ENCODE measurements at regions not wholly inside any gene's neighbourhood (a gene's known extent, or its start where the extent isn't known, plus 50 kb on each side); places are given as distances from the start of the nearest gene placed in this dataset.
"Not testable (repeated sequence)": the region's sequence is repeated elsewhere in the genome, so short reads cannot be mapped to it uniquely, and the experiment has no call there.

GRCh38 chr3:15983232-15983631 lies 185.5 kb upstream of the ANKRD28 start:
- no peak for DNase-seq (ENCODE audit: low read depth in 2 of 2, low spot score in 1 of 2)

DNA sequence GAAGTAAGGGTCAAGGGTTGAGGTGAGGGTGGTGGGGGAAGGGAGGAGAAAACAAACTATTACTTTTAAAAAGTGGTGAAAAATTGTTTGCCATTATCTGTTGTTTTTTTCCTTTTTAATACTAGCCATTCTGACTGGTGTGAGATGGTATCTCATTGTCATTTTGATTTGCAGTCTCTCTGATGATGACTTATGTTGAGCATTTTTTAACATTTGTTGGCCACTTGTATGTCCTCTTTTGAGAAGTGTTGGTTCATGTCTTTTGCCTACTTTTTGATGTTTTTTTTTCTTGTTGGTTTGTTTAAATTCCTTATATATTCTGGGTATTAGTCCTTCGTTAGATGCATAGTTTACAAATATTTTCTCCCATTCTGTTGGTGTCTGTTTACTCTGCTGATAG lies 185.9 kb upstream of the ANKRD28 start:
- no peak for DNase-seq (ENCODE audit: low read depth in 2 of 2, low spot score in 1 of 2)

DNA sequence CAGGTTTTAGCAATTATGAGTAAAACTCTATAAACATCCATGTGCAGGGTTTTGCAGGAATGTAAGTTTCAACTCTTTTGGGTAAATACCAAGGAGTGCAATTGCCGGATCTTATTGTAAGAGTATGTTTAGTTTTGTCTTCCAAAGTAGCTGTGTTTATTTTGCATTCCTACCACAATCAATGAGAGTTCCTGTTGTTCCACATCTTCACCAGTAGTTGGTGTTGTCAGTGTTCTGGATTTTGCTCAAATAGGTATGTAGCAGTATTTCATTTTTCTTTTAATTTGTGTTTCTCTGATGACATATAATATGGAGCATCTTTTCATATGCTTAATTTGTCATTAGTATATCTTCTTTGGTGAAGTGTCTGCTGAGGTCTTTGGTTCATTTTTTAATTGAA lies 185.1 kb upstream of the GALNT15 start:
- no peak for DNase-seq (ENCODE audit: low read depth in 2 of 2, low spot score in 1 of 2)

GRCh38 chr3:15993660-15994059 lies 180.8 kb upstream of the GALNT15 start:
- DNase-seq (ENCODE audit: low read depth in 2 of 2, low spot score in 1 of 2) = not testable (repeated sequence)

DNA sequence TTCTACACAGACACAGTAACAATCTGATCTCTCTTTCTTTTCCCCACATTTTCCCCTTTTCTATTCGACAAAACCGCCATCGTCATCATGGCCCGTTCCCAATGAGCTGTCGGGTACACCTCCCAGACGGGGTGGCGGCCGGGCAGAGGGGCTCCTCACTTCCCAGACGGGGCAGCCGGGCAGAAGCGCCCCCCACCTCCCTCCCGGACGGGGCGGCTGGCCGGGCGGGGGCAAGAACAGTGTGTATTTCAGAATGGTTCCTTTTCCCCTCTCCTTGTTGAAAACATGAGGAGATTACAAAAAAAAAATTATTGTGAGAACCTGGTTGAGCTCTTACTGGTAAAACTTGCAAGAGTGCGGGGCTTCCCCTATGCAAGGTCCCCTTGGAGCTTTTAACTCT lies 178.0 kb upstream of the GALNT15 start:
- DNase-seq (ENCODE audit: low read depth in 2 of 2, low spot score in 1 of 2) = not testable (repeated sequence)

DNA sequence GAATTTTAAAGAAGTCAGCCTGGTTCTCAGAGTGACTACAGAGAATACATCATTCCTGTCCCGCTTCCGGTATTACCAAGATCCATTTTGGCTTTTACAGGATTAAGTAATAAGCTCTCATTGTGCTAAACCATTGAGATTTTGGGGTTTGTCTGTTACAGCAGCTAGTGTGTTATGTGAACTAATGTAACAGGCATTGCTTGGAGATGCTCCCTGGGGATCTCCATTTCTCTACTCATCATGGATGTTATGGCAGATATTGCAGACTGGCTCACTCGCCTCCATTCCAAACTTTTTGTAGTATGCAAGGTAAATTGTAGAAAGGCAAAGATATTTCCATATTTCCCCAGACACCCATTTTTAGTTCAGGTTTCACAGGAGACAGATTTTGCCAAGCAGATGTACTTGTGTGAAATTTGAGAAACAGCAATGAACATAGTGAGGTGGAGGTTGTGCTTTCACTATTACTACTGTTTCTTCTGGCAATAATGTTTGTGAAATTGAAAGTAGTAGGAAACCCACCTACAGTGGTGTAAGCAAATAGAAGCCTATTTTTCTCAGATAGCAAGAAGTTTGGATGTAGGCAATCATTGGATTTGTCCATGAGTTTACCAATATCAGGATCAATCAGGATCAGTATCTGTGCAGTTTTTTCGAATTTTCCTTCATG lies 177.1 kb upstream of the GALNT15 start:
- no peak for DNase-seq (ENCODE audit: low read depth in 2 of 2, low spot score in 1 of 2)

- no peak for DNase-seq (ENCODE audit: low read depth in 2 of 2, low spot score in 1 of 2)
These were observed 175.6 kb upstream of the GALNT15 start for GRCh38 chr3:15998911-15999310.

- DNase-seq (ENCODE audit: low read depth in 2 of 2, low spot score in 1 of 2) = no peak
These were observed 169.7 kb upstream of the GALNT15 start for GRCh38 chr3:16004812-16005211.

GRCh38 chr3:16011376-16011775 lies 163.1 kb upstream of the GALNT15 start:
- DNase-seq (ENCODE audit: low read depth in 2 of 2, low spot score in 1 of 2) = no peak

DNA sequence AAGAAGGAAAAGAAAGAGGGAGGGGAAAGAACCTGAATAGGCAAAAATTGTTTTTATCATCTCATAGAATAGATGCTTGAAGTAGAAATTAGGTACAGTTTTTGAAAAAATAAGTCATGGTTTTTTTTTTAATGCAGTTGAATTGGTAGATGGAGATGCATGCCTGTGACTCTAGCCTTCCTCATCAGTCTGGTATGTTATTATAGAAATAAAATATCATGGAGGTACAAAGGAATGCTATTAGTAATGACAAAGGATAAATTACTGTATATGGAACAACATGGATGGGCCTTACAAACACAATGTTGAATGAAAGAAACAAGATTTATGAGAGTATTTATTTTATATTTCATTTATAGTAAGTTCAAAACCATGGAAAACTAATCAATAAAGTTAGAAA lies 162.4 kb upstream of the GALNT15 start:
- no peak for DNase-seq (ENCODE audit: low read depth in 2 of 2, low spot score in 1 of 2)

GRCh38 chr3:16013568-16013967 lies 160.9 kb upstream of the GALNT15 start:
- no peak for DNase-seq (ENCODE audit: low read depth in 2 of 2, low spot score in 1 of 2)

- not testable (repeated sequence) for DNase-seq (ENCODE audit: low read depth in 2 of 2, low spot score in 1 of 2)
These were observed 152.7 kb upstream of the GALNT15 start for GRCh38 chr3:16021801-16022200.

DNA sequence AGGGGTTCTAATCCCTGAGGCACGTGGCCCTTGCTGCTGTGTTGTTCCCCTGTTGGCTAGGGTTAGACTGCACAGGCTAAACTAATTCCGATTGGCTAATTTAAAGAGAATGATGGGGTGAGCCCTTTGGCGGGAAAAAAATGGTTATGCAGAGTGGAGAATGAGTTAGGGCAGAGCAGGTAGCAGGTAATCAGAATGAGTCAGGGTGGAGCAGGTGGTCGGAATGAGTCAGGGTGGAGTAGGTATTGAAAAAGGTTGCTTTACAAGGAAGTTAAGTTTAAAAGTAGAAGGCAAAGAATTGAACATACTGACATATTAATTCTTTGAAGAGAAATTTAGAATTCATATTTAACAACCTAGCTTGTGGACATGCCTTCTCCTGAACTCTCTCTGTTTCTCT lies 150.6 kb upstream of the GALNT15 start:
- DNase-seq (ENCODE audit: low read depth in 2 of 2, low spot score in 1 of 2) = not testable (repeated sequence)

DNA sequence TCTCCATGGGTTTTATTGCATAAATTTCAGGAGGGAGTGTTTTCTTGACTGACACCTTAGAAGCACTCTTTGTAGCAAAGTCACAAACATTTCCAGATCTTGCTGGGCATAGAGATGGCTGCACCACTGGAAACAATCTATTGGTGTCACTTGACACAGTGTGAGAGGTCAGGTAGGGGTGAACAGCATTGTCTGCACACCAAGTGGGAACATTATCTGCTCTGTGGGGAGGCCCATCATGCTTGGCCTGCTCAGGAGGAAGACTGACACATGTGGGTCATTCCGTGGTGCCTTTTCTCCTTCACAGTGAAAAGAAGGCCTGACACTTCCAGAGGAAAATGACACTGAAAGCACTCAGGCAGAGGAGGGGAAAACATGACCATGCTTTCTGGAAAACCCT lies 149.9 kb upstream of the GALNT15 start:
- DNase-seq (ENCODE audit: low read depth in 2 of 2, low spot score in 1 of 2) = no peak

DNA sequence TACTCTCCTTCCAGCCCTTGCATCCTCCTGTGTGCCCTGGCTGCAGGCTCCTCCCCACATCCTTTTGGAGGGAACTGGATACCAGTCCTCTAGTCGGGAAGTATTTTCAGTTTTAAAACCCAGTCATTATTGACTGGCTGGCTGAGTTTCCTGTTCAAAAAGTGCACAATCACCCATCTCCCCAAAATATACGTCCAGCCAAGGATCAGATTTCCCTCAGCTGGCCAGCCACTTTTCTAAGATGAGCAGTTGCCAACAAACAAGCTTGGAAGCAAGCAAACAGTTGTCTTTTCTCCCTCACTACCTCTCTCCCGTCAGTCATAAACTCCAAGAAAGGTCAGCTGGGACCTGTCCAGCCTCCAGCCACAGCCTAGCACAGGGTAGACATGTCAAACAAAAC lies 147.7 kb upstream of the GALNT15 start:
- no peak for DNase-seq (ENCODE audit: low read depth in 2 of 2, low spot score in 1 of 2)

DNA sequence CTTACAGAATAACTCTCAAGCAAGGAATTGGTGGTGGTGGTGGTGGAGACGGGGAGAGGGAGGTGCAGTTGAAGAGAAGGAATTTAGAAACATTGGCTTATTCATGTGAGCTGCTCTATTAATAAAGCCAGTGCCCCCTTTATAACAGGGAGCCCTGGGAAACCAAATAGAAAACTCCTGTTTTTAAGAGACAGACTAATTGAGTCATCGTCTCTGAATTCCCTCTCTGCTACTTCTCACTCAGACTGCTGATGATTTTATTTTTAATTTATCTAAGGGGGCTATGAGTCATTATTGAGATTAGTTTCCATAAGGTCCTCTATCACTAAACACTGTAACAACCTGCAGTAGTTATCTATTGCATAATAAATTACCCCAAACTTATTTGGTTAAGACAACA lies 145.9 kb upstream of the GALNT15 start:
- DNase-seq (ENCODE audit: low read depth in 2 of 2, low spot score in 1 of 2) = no peak

DNA sequence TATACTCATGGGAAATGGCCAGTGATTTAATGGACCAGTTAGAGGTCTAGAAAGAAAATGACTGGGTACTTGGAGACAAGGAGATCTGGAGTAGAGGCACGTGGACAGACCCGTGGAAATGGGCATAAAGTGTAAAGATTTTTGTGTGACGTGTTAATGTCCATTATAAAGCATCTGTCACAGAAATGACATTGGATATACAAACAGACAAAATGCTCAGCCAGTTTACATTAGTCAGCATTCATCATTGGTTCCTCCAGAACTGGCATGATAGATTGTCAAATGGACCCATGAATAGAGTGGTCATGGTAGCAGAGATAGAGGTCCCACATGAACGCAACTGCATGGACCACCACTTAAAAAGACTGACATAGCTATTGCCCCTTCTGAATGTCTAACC lies 144.1 kb upstream of the GALNT15 start:
- DNase-seq (ENCODE audit: low read depth in 2 of 2, low spot score in 1 of 2) = no peak

DNA sequence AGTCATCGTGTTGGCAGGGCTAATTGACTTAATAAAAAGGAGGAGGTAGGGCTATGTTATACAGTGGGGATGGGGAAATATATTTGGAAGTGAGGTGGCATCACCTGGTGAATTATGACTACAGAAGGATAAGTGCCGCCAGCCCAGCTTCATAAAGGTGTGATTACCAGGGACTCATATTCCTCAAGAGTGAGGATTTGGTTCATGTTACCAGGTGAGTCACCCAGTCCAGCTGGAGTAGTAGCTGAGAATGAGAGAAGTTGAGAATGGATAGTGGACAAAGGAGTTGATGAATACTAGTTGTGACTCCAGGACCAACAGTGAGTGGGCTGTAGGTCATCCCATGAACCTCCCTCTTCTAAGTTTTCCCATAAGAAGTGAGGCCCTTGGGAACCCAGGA lies 143.0 kb upstream of the GALNT15 start:
- no peak for DNase-seq (ENCODE audit: low read depth in 2 of 2, low spot score in 1 of 2)

- DNase-seq (ENCODE audit: low read depth in 2 of 2, low spot score in 1 of 2) = no peak
These were observed 140.4 kb upstream of the GALNT15 start for GRCh38 chr3:16033889-16034687.

DNA sequence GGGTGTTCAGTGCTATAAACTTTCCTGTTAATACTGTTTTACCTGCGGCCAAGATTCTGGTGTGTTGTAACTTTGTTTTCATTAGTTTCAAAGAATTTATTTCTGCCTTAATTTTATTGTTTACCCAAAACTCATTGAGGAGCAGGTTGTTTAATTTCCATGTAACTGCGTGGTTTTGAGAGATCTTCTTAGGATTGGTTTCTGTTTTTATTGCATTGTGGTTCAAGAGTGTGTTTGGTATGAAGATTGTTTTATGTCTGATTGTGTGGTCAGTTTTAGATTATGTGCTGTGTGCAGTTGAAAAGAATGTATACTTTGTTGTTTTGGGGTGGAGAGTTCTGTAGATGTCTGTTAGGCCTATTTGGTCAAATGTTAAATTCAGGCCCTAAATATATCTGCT lies 133.5 kb upstream of the GALNT15 start:
- DNase-seq (ENCODE audit: low read depth in 2 of 2, low spot score in 1 of 2) = no peak

DNA sequence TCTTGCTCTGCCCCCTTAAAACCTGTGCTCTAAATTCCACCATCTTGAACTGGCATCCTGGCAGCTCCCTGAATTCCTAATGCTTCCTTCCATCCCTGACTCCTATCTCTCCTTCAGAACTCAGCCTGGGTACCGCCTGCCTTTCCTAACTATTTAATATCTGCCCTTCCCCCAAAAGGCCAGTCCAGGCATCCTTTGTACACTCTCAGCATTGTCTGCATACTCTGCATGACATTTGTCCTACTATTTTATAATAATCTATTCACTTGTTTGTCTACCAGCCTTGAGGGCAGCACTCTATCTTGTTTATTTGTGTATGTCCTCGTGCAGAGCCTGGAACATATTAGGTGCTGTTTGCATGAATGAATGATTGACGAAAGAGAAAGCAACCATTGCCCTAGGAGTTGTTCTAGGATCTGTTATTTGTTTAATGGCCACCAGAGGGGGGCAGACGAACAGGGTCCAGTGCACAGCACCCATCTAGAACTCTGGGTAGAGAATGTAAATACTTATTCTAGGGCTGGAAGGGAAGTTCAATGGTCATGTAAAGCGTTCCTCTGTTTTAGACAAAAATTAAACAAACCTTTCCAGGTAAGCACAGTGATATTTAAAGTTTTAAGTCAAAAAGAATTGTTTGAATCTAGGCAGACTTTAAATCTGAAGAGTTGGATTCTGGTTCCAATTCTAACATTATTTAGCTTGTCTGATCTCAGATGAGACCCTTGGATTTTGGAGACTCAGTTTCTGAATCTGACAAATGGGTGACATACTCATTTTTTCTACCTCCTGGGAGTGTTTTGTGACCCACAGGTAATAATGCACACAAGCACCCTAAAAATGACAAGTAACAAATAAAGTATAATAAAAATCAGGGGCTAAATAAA lies 125.8 kb upstream of the GALNT15 start:
- DNase-seq (ENCODE audit: low read depth in 2 of 2, low spot score in 1 of 2) = no peak
